Hepatocyte (in vitro differentiated cells): ENCODE measurements at regions not wholly inside any gene's neighbourhood (a gene's known extent, or its start where the extent isn't known, plus 50 kb on each side); places are given as distances from the start of the nearest gene placed in this dataset.

Experiments used
- DNase-seq: peaks from one replicate; pipeline ENCODE4 v3.0.0-alpha.2; 2016; ENCODE audit warnings: low spot score
- H2AFZ ChIP-seq: fragments of 200-600 bp; sonication (generic); 2 replicates; pipeline ENCODE4 v1.6.0; 2016; ENCODE audit warnings: antibody characterized with exemption, mild to moderate bottlenecking
- H3K27ac ChIP-seq: fragments of 200-600 bp; sonication (generic); 2 replicates; pipeline ENCODE4 v1.5.1; 2016; ENCODE audit warnings: mild to moderate bottlenecking
- H3K27me3 ChIP-seq: fragments of 200-600 bp; sonication (generic); 2 replicates; pipeline ENCODE4 v1.6.1; 2016
- H3K36me3 ChIP-seq: fragments of 200-600 bp; sonication (generic); replicated peaks from 2 replicates; pipeline ENCODE4 v1.5.1; 2016; ENCODE audit warnings: low read depth; ENCODE audit not compliant: insufficient read depth
- H3K4me1 ChIP-seq: fragments of 200-600 bp; sonication (generic); 2 replicates; pipeline ENCODE4 v1.5.1; 2016; ENCODE audit warnings: mild to moderate bottlenecking, moderate library complexity; ENCODE audit not compliant: insufficient read depth
- H3K4me2 ChIP-seq: fragments of 200-600 bp; sonication (generic); 2 replicates; pipeline ENCODE4 v1.6.0; 2016
- H3K4me3 ChIP-seq: fragments of 200-600 bp; sonication (generic); 2 replicates; pipeline ENCODE4 v1.5.1; 2016; ENCODE audit warnings: mild to moderate bottlenecking
- H3K79me2 ChIP-seq: fragments of 200-600 bp; sonication (generic); 2 replicates; pipeline ENCODE4 v1.6.0; 2017; ENCODE audit warnings: mild to moderate bottlenecking
- H3K9me2 ChIP-seq: fragments of 200-600 bp; sonication (generic); replicated peaks from 2 replicates; pipeline ENCODE4 v1.6.0; 2017; ENCODE audit warnings: mild to moderate bottlenecking; ENCODE audit not compliant: insufficient read depth
- H3K9me3 ChIP-seq: fragments of 200-600 bp; sonication (generic); 2 replicates; pipeline ENCODE4 v1.5.1; 2016; ENCODE audit warnings: low read depth, mild to moderate bottlenecking
- H4K20me1 ChIP-seq: fragments of 200-600 bp; sonication (generic); 2 replicates; pipeline ENCODE4 v1.6.0; 2016; ENCODE audit warnings: mild to moderate bottlenecking; ENCODE audit not compliant: insufficient read depth, poor library complexity, severe bottlenecking
- EZH2 ChIP-seq: fragments of 200-600 bp; sonication (generic); IDR thresholded peaks from 2 replicates; pipeline ENCODE4 v1.6.1; 2016; ENCODE audit warnings: antibody characterized with exemption, mild to moderate bottlenecking, borderline replicate concordance
- EZH2phosphoT487 ChIP-seq: fragments of 200-600 bp; sonication (generic); IDR thresholded peaks from one replicate; pipeline ENCODE4 v1.6.1; 2018; ENCODE audit warnings: antibody characterized with exemption, mild to moderate bottlenecking, low read depth, moderate library complexity; ENCODE audit not compliant: unreplicated experiment, severe bottlenecking
- WGBS: methylation state at CpG from one replicate; pipeline ENCODE4 v1.1.6; 2016; ENCODE audit warnings: low lambda C conversion rate; ENCODE audit errors: missing lambda C conversion rate; 5-methylcytosine and 5-hydroxymethylcytosine counted together
- TF ChIP-seq, protein P1 (sequence below): fragments of 200-600 bp; sonication (generic); IDR thresholded peaks from 2 replicates; pipeline ENCODE4 v1.5.1; 2016; ENCODE audit warnings: antibody characterized with exemption, mild to moderate bottlenecking; ENCODE audit not compliant: poor library complexity

DNA sequence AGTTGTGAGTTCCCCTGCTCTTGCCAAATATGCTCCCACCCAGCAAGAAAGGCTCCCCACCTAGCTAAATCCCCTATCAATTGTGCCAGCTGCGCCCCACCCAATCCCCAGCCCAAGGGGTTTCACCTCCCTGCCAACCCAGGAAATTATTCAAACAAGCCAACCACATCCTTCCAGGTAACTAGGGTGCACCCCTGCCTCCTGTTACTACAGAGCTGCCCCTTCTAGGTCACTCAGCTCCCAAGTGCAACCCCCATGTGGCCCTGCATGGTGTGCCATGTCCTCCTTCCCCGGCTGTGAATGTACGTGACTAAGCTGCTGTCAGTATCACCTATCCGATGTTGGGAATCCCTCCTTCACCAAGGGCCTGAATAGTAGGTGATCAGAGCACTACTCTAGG is 91.2 kb upstream of the LDAH start:
- no peak for DNase-seq
- Histone ChIP-seq H3K4me3 (no peak overlapping the region), H3K36me3 (no peaks in the 10 kb centered on the region), H3K9me2 (no peaks in the 10 kb centered on the region), H3K4me2 (no peak overlapping the region), H2AFZ (no peak overlapping the region), H3K27me3 (no peaks in the 10 kb centered on the region), H3K9me3 (no peaks in the 10 kb centered on the region), H3K79me2 (no peaks in the 10 kb centered on the region), H3K27ac (no peak overlapping the region), H4K20me1 (no peaks in the 10 kb centered on the region), H3K4me1 (no peaks in the 10 kb centered on the region)
- TF ChIP-seq, protein P1, sequence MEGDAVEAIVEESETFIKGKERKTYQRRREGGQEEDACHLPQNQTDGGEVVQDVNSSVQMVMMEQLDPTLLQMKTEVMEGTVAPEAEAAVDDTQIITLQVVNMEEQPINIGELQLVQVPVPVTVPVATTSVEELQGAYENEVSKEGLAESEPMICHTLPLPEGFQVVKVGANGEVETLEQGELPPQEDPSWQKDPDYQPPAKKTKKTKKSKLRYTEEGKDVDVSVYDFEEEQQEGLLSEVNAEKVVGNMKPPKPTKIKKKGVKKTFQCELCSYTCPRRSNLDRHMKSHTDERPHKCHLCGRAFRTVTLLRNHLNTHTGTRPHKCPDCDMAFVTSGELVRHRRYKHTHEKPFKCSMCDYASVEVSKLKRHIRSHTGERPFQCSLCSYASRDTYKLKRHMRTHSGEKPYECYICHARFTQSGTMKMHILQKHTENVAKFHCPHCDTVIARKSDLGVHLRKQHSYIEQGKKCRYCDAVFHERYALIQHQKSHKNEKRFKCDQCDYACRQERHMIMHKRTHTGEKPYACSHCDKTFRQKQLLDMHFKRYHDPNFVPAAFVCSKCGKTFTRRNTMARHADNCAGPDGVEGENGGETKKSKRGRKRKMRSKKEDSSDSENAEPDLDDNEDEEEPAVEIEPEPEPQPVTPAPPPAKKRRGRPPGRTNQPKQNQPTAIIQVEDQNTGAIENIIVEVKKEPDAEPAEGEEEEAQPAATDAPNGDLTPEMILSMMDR = no peak
- TF ChIP-seq EZH2phosphoT487 (no peak), EZH2 (no peak)
- WGBS = 94% methylated on average over 4 of the region's 4 CpGs

DNA sequence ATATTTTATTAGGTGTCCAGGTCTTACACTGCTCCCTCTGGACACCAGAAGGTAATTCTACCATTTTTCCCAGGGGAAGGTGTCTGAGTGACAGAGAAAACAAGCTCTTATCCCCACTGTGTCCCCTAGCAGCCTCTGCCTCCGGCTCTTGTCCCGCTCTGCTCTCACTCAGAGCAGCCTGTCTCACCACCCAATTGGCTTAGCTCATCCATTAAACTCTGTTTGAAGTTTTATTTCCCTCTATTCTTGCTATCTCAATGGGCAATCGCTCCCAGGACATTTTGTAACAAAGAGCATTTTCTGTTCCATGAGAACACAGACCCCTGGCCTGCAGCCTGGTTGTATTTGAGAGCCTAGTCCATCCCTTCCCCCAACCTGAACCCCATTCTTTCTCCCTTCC is 90.6 kb upstream of the LDAH start:
- H3K27me3 ChIP-seq = no peaks in the 10 kb centered on the region
- TF ChIP-seq EZH2 (no peak), EZH2phosphoT487 (no peak)
- TF ChIP-seq, protein P1 = no peak
- no peak overlapping the region for H3K4me2 ChIP-seq
- no peak for DNase-seq
- H3K9me2 ChIP-seq = no peaks in the 10 kb centered on the region
- no peaks in the 10 kb centered on the region for H3K9me3 ChIP-seq
- 67% methylated on average over 3 of the region's 3 CpGs for WGBS
- no peaks in the 10 kb centered on the region for H3K4me1 ChIP-seq
- H2AFZ ChIP-seq = no peak overlapping the region
- no peak overlapping the region for H3K27ac ChIP-seq
- H3K36me3 ChIP-seq = no peaks in the 10 kb centered on the region
- H4K20me1 ChIP-seq = no peaks in the 10 kb centered on the region
- no peaks in the 10 kb centered on the region for H3K79me2 ChIP-seq
- no peak overlapping the region for H3K4me3 ChIP-seq

DNA sequence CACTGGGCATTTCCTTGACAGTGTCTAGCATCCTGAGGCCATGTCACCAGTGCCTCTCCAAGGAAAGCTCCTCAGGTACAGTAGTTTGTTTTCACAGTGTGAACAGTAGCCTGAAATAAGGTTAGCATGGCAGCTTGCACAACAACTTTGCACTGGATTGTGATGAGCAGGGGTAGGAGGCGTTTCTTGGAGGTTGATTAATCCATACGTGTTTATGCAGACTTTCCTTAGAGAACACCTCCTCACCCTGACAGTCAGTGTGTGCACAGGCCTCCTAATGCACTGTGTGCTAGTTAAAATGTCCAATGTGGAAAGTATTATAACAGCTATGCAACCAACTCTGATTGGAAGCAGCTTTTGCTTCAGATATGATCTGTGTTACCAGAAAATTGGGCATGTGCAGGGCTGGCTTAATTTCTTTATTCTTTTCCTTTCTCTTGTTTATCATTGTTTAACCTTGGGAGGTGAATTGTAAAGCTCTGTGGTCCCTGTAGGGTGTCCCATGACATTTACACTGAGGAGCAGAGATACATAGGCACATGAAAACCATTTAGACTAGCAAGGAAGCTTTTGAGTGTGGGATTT is 77.2 kb upstream of the LDAH start:
- Histone ChIP-seq H3K9me3 (no peaks in the 10 kb centered on the region), H3K27ac (no peak overlapping the region), H3K9me2 (no peaks in the 10 kb centered on the region), H3K27me3 (peaks cover 15% of the 10 kb centered on the region), H3K4me2 (no peak overlapping the region), H3K4me1 (no peaks in the 10 kb centered on the region), H2AFZ (no peak overlapping the region), H3K36me3 (no peaks in the 10 kb centered on the region), H3K4me3 (no peak overlapping the region), H3K79me2 (no peaks in the 10 kb centered on the region), H4K20me1 (no peaks in the 10 kb centered on the region)
- WGBS = 76% methylated on average over 2 of the region's 2 CpGs
- no peak for DNase-seq
- TF ChIP-seq, protein P1 = no peak
- no peak for TF ChIP-seq EZH2
- no peak for TF ChIP-seq EZH2phosphoT487
